K562 (cell line): ENCODE measurements at regions not wholly inside any gene's neighbourhood (a gene's known extent, or its start where the extent isn't known, plus 50 kb on each side); places are given as distances from the start of the nearest gene placed in this dataset.

Experiments used
- ATAC-seq: fragments of 200-7000 bp; cut with Tn5 transposase; 3 replicates; pipeline ENCODE4 v1.9.1; 2020; ENCODE audit warnings: moderate library complexity
- BruUV-seq: library from RNA; stranded (reverse); fragments of 400-500 nt; replicated peaks from 2 replicates; lab custom pipeline; 2021; lab: Mats Ljungman, UMichigan
- CTCF ChIA-PET: fragments of 300-600 bp; formaldehyde crosslinking; extraction: SDS; loops from one replicate; lab custom pipeline; 2021; ENCODE audit warnings: low intra/inter-chr PET ratio; lab: Yijun Ruan, JAX
- POLR2A ChIA-PET: fragments of 300-600, 350-650 bp; sonication (Branson Sonifier 250); formaldehyde crosslinking; extraction: SDS; loops from one replicate; lab custom pipeline; 2021; ENCODE audit warnings: antibody characterized with exemption, inconsistent platforms; lab: Yijun Ruan, JAX
- DNase-seq, 4 experiments: peaks; one replicate each; pipeline versions ENCODE4 v3.0.0 to v3.0.0-alpha.2; 2011 to 2018; ENCODE audit warnings: low spot score in 3 of 4, mixed read lengths in 3 of 4; ENCODE audit errors: extremely low read depth in 1 of 4
- FAIRE-seq: peaks from 2 replicates; lab custom pipeline; 2011; peaks lifted over from hg19 to GRCh38; lab: Jason Lieb, UNC
- H2AFZ ChIP-seq: 2 replicates; pipeline ENCODE4 v1.6.0; 2011; ENCODE audit warnings: low read depth, low read length, control low read depth, inconsistent platforms
- H3K27ac ChIP-seq: fragments of 200-600 bp; 3 replicates; pipeline ENCODE4 v1.8.0; 2011; ENCODE audit warnings: low read depth, mild to moderate bottlenecking, control low read depth, inconsistent platforms, low read length, moderate library complexity, mixed read lengths; ENCODE audit errors: extremely low read depth
- H3K27me3 ChIP-seq, 2 experiments: fragments of 300-600 bp in 1 of 2; 2 replicates in 1 of 2; 3 replicates in 1 of 2; pipeline versions ENCODE4 v1.6.0 to v1.8.0; 2011; ENCODE audit warnings: inconsistent platforms in 2 of 2, low read length in 2 of 2, mild to moderate bottlenecking in 1 of 2, mixed read lengths in 1 of 2, moderate library complexity in 1 of 2; ENCODE audit not compliant: control insufficient read depth in 2 of 2, insufficient read depth in 2 of 2
- H3K36me3 ChIP-seq: fragments of 300-600 bp; 3 replicates; pipeline ENCODE4 v1.8.0; 2011; ENCODE audit warnings: mild to moderate bottlenecking, low read length, inconsistent platforms; ENCODE audit not compliant: control insufficient read depth, insufficient read depth
- H3K4me1 ChIP-seq, 2 experiments: fragments of 200-600 bp in 1 of 2; replicated peaks in 1 of 2; 2 replicates in 1 of 2; 3 replicates in 1 of 2; pipeline versions ENCODE4 v1.5.1 to v1.8.0; 2011; ENCODE audit warnings: inconsistent platforms in 2 of 2, low read length in 2 of 2, mild to moderate bottlenecking in 1 of 2, mixed read lengths in 1 of 2, moderate library complexity in 1 of 2; ENCODE audit not compliant: control insufficient read depth in 2 of 2, insufficient read depth in 2 of 2
- H3K4me2 ChIP-seq: 2 replicates; pipeline ENCODE4 v1.6.1; 2011; ENCODE audit warnings: low read length, control low read depth, inconsistent platforms, mixed read lengths; ENCODE audit not compliant: insufficient read depth
- H3K4me3 ChIP-seq: fragments of 200-600 bp; sonication (generic), shearing (Covaris generic); 2 replicates; pipeline ENCODE4 v1.5.1; 2016; ENCODE audit warnings: control low read depth, inconsistent platforms
- H3K79me2 ChIP-seq: fragments of 200-600 bp; 3 replicates; pipeline ENCODE4 v1.8.0; 2011; ENCODE audit warnings: low read length, inconsistent platforms; ENCODE audit not compliant: control insufficient read depth, insufficient read depth
- H3K9ac ChIP-seq, 2 experiments: 2 replicates each; pipeline versions ENCODE4 v1.6.0 to v1.6.1; 2011; ENCODE audit warnings: low read depth in 2 of 2, low read length in 2 of 2, control low read depth in 1 of 2, inconsistent platforms in 1 of 2, mild to moderate bottlenecking in 1 of 2, mixed read lengths in 1 of 2; ENCODE audit not compliant: insufficient read depth in 1 of 2
- H3K9me1 ChIP-seq: one replicate; pipeline ENCODE4 v1.6.0; 2011; ENCODE audit warnings: inconsistent platforms, mild to moderate bottlenecking, low read length, moderate library complexity; ENCODE audit not compliant: control insufficient read depth, insufficient read depth
- H3K9me3 ChIP-seq: replicated peaks from 2 replicates; pipeline ENCODE4 v1.5.1; 2011; ENCODE audit warnings: low read depth, low read length, inconsistent platforms; ENCODE audit not compliant: control insufficient read depth, insufficient read depth
- H4K20me1 ChIP-seq: replicated peaks from 2 replicates; pipeline ENCODE4 v1.6.1; 2011; ENCODE audit warnings: low read length, inconsistent platforms, mixed read lengths; ENCODE audit not compliant: control insufficient read depth, insufficient read depth
- DNMT1 ChIP-seq: fragments of 450-650 bp; IDR thresholded peaks from 2 replicates; pipeline ENCODE4 v1.6.1; 2016; ENCODE audit warnings: antibody characterized with exemption, mild to moderate bottlenecking
- GABPB2 ChIP-seq: fragments of 250-450 bp; sonication (Bioruptor Pico); conservative IDR thresholded peaks from 2 replicates; pipeline ENCODE4 v1.5.1; 2021; ENCODE audit warnings: mild to moderate bottlenecking
- KLF1 ChIP-seq: fragments of 450-650 bp; IDR thresholded peaks from 2 replicates; pipeline ENCODE4 v1.6.1; 2016; ENCODE audit warnings: missing genetic modification characterization, missing compliant biosample characterization
- NCOR1 ChIP-seq: fragments of 450-650 bp; IDR thresholded peaks from 2 replicates; pipeline ENCODE4 v1.6.1; 2016; ENCODE audit warnings: mild to moderate bottlenecking, moderate library complexity
- NFXL1 ChIP-seq: fragments of 450-650 bp; formaldehyde crosslinking; IDR thresholded peaks from 2 replicates; pipeline ENCODE4 v1.4.0; 2021; ENCODE audit warnings: mild to moderate bottlenecking
- NONO ChIP-seq, 2 experiments: fragments of 200-400 bp in 1 of 2; fragments of 450-650 bp in 1 of 2; formaldehyde crosslinking in 1 of 2; IDR thresholded peaks; 2 replicates each; pipeline ENCODE4 v1.6.1; 2017; ENCODE audit warnings: low read depth in 2 of 2, mild to moderate bottlenecking in 2 of 2, moderate library complexity in 2 of 2, low read length in 1 of 2
- PHB ChIP-seq: fragments of 250-450 bp; sonication (Bioruptor Pico); IDR thresholded peaks from 2 replicates; pipeline ENCODE4 v1.5.0; 2021
- PHF8 ChIP-seq: fragments of 200-600 bp; sonication (generic); IDR thresholded peaks from 2 replicates; pipeline ENCODE4 v1.6.1; 2012; ENCODE audit warnings: mixed run types, mild to moderate bottlenecking, inconsistent platforms, low read length, moderate library complexity, borderline replicate concordance
- RB1 ChIP-seq: fragments of 450-650 bp; IDR thresholded peaks from 2 replicates; pipeline ENCODE4 v1.6.1; 2017; ENCODE audit warnings: low read depth, mild to moderate bottlenecking
- RBFOX2 ChIP-seq: fragments of 200-400 bp; formaldehyde crosslinking; IDR thresholded peaks from 2 replicates; pipeline ENCODE4 v1.6.1; 2017; ENCODE audit warnings: low read depth, mild to moderate bottlenecking, low read length, moderate library complexity
- SPI1 ChIP-seq: IDR thresholded peaks from 2 replicates; pipeline ENCODE4 v1.6.1; 2011; ENCODE audit warnings: low read depth, low read length, control low read depth, borderline replicate concordance
- STAT5A ChIP-seq: IDR thresholded peaks from 2 replicates; pipeline ENCODE4 v1.6.1; 2012; ENCODE audit warnings: low read length, inconsistent platforms, borderline replicate concordance
- ZBTB17 ChIP-seq: fragments of 450-650 bp; formaldehyde crosslinking; IDR thresholded peaks from 2 replicates; pipeline ENCODE4 v1.4.0; 2020; ENCODE audit warnings: mild to moderate bottlenecking
- ZFP1 ChIP-seq: fragments of 450-650 bp; formaldehyde crosslinking; IDR thresholded peaks from 2 replicates; pipeline ENCODE4 v1.4.0; 2020; ENCODE audit warnings: mild to moderate bottlenecking, mixed read lengths
- ZNF239 ChIP-seq: fragments of 250-450 bp; sonication (Bioruptor Pico); IDR thresholded peaks from 2 replicates; pipeline ENCODE4 v1.4.0; 2020; ENCODE audit warnings: mild to moderate bottlenecking
- ZNF444 ChIP-seq: fragments of 250-450 bp; sonication (Bioruptor Pico); IDR thresholded peaks from 2 replicates; pipeline ENCODE4 v1.4.0; 2020; ENCODE audit warnings: mild to moderate bottlenecking, moderate library complexity
- ZNF696 ChIP-seq: fragments of 250-450 bp; sonication (Bioruptor Pico); conservative IDR thresholded peaks from 2 replicates; pipeline ENCODE4 v1.4.0; 2020; ENCODE audit warnings: mild to moderate bottlenecking, moderate library complexity
- WGBS: fragments of 100-300 bp; shearing (Covaris generic); methylation state at CpG from one replicate; pipeline ENCODE4 v1.1.6; 2016; ENCODE audit warnings: low coverage, mixed read lengths; ENCODE audit not compliant: insufficient coverage; ENCODE audit errors: missing lambda C conversion rate; 5-methylcytosine and 5-hydroxymethylcytosine counted together
- in situ Hi-C: fragments of 300-500 bp; cut with MboI; formaldehyde crosslinking; loops from 4 replicates; pipeline ENCODE4 v1.15.0; 2018; ENCODE audit warnings: inconsistent platforms, mixed read lengths
- intact Hi-C: fragments of 100-400 bp; cut with micrococcal nuclease; formaldehyde crosslinking; loops from 2 replicates; pipeline ENCODE4 v1.14.2; 2022
- TF ChIP-seq, protein P1 (sequence below), 2 experiments: fragments of 450-650 bp in 1 of 2; sonication (generic) in 1 of 2; formaldehyde crosslinking; conservative IDR thresholded peaks; 2 replicates each; pipeline versions ENCODE4 v1.4.0 to v1.8.1; 2020 to 2022; ENCODE audit warnings: mild to moderate bottlenecking in 1 of 2, missing genetic modification reagents in 1 of 2

DNA sequence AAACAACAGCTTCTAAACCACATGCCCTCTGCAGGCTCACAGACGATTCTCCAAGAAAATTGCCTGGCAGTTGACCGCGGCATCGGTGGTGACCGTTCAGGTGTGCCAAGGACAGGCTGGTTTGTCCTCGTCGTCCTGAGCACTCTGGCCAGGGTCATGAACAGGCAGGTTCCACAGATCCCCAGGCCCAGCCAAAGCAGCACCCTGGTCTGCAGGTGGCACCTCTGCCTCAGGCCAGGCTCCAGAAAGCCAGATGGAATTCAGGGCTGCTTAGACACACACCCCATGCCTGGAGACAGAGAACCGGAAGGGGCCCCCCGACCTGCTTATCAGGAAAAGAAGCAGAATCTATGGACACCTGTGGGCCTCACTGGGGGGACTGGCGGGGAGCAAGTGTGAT is 338.7 kb downstream of the BRD1 start:
- Histone ChIP-seq H3K27me3 (no peaks in the 10 kb centered on the region), H3K36me3 (no peaks in the 10 kb centered on the region)
- no TSS peak for BruUV-seq
- TF ChIP-seq, protein P1, sequence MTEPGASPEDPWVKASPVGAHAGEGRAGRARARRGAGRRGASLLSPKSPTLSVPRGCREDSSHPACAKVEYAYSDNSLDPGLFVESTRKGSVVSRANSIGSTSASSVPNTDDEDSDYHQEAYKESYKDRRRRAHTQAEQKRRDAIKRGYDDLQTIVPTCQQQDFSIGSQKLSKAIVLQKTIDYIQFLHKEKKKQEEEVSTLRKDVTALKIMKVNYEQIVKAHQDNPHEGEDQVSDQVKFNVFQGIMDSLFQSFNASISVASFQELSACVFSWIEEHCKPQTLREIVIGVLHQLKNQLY (CRISPR knock-in tag; conservative IDR thresholded peaks at IDR 0.05), result no peak
- TF ChIP-seq, all 486 proteins: peak for 0
- Histone ChIP-seq H3K9ac (peak overlapping the region in 1 of 2 experiments; percentile 71; a peak in 1 of 4 replicates), H3K79me2 (no peaks in the 10 kb centered on the region; the same call in 2 of the 3 replicates), H3K9me1 (peaks cover 3% of the 10 kb centered on the region), H2AFZ (no peak overlapping the region), H3K4me3 (no peak overlapping the region), H3K4me2 (no peak overlapping the region), H3K9me3 (no peaks in the 10 kb centered on the region), H3K27ac (no peak overlapping the region), H4K20me1 (peaks cover 13% of the 10 kb centered on the region; the same call in 1 of the 2 replicates), H3K4me1 (peaks cover 2 to 43% of the 10 kb centered on the region in 2 experiments; a peak in 4 of 5 replicates)
- FAIRE-seq (no peak), ATAC-seq (no peak), DNase-seq (no peak)
- intact Hi-C loops (no loop called here), in situ Hi-C loops (no loop called here)
- POLR2A ChIA-PET, result no interaction called here
- CTCF ChIA-PET, result no interaction called here
- 78% methylated on average over 9 of the region's 10 CpGs for WGBS

DNA sequence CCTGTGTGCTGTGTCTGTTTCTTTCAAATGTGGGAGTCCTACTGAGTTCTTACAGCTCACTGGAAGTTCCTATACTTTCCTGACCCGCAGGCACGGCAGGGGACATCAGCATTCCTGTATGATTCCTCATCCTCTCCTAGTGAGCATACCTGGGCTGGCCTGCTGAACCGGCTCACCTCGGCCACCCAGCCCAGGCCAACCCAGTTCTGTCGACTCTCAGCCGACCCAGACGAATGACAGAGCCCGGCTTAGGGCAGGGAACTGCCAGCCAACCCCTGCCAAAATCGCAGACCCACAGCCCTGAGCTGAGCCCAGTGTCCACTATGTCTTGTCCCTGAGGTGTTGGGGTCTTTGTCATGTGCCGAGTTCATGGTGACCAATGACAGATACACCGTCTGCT is 339.7 kb downstream of the BRD1 start:
- POLR2A ChIA-PET, result no interaction called here
- in situ Hi-C loops, result no loop called here
- H3K27me3 ChIP-seq, result no peaks in the 10 kb centered on the region
- H4K20me1 ChIP-seq, result peaks cover 23% of the 10 kb centered on the region
- peaks cover 3% of the 10 kb centered on the region for H3K9me1 ChIP-seq
- BruUV-seq, result no TSS peak
- TF ChIP-seq PHB (CRISPR knock-in tag), result no peak
- no peak for TF ChIP-seq ZNF696 (CRISPR knock-in tag)
- no peak for TF ChIP-seq GABPB2 (CRISPR knock-in tag)
- TF ChIP-seq ZNF239, result no peak
- no peak for TF ChIP-seq ZFP1 (CRISPR knock-in tag)
- TF ChIP-seq NONO (IDR thresholded peaks at IDR 0.05; ENCODE audit: low read depth in 2 of 2, low read length in 1 of 2), result no peak
- TF ChIP-seq PHF8, result no peak
- no peak for TF ChIP-seq NCOR1
- no peak for TF ChIP-seq RBFOX2
- TF ChIP-seq DNMT1, result no peak
- no peak for TF ChIP-seq ZBTB17 (CRISPR knock-in tag)
- no peak for TF ChIP-seq SPI1
- no peak for TF ChIP-seq RB1
- TF ChIP-seq STAT5A, result no peak
- no peak for TF ChIP-seq ZNF444
- TF ChIP-seq NFXL1 (CRISPR knock-in tag), result no peak
- no peak for TF ChIP-seq KLF1 (tag)
- TF ChIP-seq, all 486 proteins: peak for 0
- Histone ChIP-seq H3K9ac (no peak overlapping the region), H3K4me1 (peaks cover 2 to 49% of the 10 kb centered on the region in 2 experiments; a peak in 4 of 5 replicates), H2AFZ (no peak overlapping the region), H3K79me2 (peaks cover 2% of the 10 kb centered on the region; the same call in 1 of the 3 replicates), H3K27ac (no peak overlapping the region), H3K4me2 (no peak overlapping the region), H3K4me3 (no peak overlapping the region), H3K9me3 (no peaks in the 10 kb centered on the region), H3K36me3 (no peaks in the 10 kb centered on the region)
- ATAC-seq (no peak), FAIRE-seq (no peak), DNase-seq (no peak)
- intact Hi-C loops, result no loop called here
- CTCF ChIA-PET, result no interaction called here
- 80% methylated on average over 4 of the region's 11 CpGs for WGBS
